ENCODE measurements at regions not wholly inside any gene's neighbourhood (a gene's known extent, or its start where the extent isn't known, plus 50 kb on each side); places are given as distances from the start of the nearest gene placed in this dataset.

GRCh38 chr5:173395933-173396308 is 67.7 kb upstream of the STC2 start:
- TF ChIP-seq CTCF (IDR thresholded peaks at IDR 0.05) (no peak), POLR2A (IDR thresholded peaks at IDR 0.05) (no peak), POLR2AphosphoS5 (IDR thresholded peaks at IDR 0.05) (no peak)

Measured in stomach (tissue), 4 donors.